ENCODE measurements at regions not wholly inside any gene's neighbourhood (a gene's known extent, or its start where the extent isn't known, plus 50 kb on each side); places are given as distances from the start of the nearest gene placed in this dataset.
"Not testable (repeated sequence)": the region's sequence is repeated elsewhere in the genome, so short reads cannot be mapped to it uniquely, and the experiment has no call there.

GRCh38 chr10:123309731-123310130, 155.5 kb downstream of the BUB3 start:
- DNase-seq (ENCODE audit: extremely low read depth in 1 of 2, low read depth in 1 of 2) = no peak

- DNase-seq (ENCODE audit: extremely low read depth in 1 of 2, low read depth in 1 of 2) = no peak
These were observed 162.6 kb downstream of the BUB3 start for GRCh38 chr10:123316776-123317175.

- peak; percentile 7 to 13 for DNase-seq (ENCODE audit: extremely low read depth in 1 of 2, low read depth in 1 of 2)
These were observed 164.3 kb downstream of the BUB3 start for GRCh38 chr10:123318516-123318915.

DNA sequence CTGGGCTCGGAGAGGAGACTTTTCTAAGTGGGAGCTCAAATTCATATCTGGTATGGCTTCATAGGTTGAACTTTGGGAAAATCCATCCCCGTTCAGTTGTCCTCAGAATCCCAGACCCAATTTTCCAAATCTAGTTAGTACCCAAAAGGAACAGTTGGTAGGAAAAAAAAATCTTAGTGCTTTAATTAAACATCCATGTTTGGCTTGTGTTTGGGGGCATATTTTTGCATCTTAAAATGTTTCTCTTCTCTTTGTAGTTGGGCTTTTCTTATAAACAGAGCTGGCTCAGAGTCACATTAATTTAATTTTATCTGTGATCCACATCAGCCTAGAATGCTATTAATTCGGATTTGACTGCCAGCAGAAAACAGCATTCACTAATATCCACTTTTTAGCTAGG, 165.9 kb downstream of the BUB3 start:
- DNase-seq (ENCODE audit: extremely low read depth in 1 of 2, low read depth in 1 of 2) = no peak

- no peak for DNase-seq (ENCODE audit: extremely low read depth in 1 of 2, low read depth in 1 of 2)
These were observed 169.7 kb downstream of the BUB3 start for GRCh38 chr10:123323884-123324283.

GRCh38 chr10:123325663-123326190, 171.5 kb downstream of the BUB3 start:
- DNase-seq (ENCODE audit: extremely low read depth in 1 of 2, low read depth in 1 of 2) = no peak

DNA sequence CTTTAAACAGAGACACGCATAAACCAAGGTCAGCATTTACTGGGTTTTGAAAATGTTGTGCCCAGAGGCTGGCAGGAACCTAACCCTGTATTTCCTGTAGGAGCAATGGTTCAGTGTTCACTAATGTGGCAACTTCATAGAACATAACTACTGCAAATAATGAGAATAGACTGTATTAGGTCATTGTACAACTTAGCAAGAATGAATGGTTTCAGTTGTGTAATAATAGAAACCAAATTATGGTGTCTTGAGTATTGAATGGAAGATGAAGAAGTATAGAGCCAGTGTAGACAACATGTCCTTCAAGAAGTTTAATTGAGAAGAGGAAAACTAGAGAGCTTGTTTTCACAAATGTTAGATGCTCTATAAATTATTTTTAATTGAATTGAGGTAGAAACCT, 172.5 kb downstream of the BUB3 start:
- no peak for DNase-seq (ENCODE audit: extremely low read depth in 1 of 2, low read depth in 1 of 2)

- no peak for DNase-seq (ENCODE audit: extremely low read depth in 1 of 2, low read depth in 1 of 2)
These were observed 173.2 kb downstream of the BUB3 start for GRCh38 chr10:123327450-123327849.

- DNase-seq (ENCODE audit: extremely low read depth in 1 of 2, low read depth in 1 of 2) = no peak
These were observed 173.7 kb downstream of the BUB3 start for GRCh38 chr10:123327896-123328295.

GRCh38 chr10:123331438-123331837, 177.2 kb downstream of the BUB3 start:
- no peak for DNase-seq (ENCODE audit: extremely low read depth in 1 of 2, low read depth in 1 of 2)

GRCh38 chr10:123346581-123346980, 192.4 kb downstream of the BUB3 start:
- DNase-seq (ENCODE audit: extremely low read depth in 1 of 2, low read depth in 1 of 2) = no peak

- DNase-seq (ENCODE audit: extremely low read depth in 1 of 2, low read depth in 1 of 2) = no peak
These were observed 194.7 kb downstream of the BUB3 start for GRCh38 chr10:123348691-123349572.

- DNase-seq (ENCODE audit: extremely low read depth in 1 of 2, low read depth in 1 of 2) = no peak
These were observed 197.5 kb downstream of the BUB3 start for GRCh38 chr10:123351715-123352114.

GRCh38 chr10:123354521-123354920, 200.3 kb downstream of the BUB3 start:
- no peak for DNase-seq (ENCODE audit: extremely low read depth in 1 of 2, low read depth in 1 of 2)

GRCh38 chr10:123355748-123356481, 201.7 kb downstream of the BUB3 start:
- no peak for DNase-seq (ENCODE audit: extremely low read depth in 1 of 2, low read depth in 1 of 2)

DNA sequence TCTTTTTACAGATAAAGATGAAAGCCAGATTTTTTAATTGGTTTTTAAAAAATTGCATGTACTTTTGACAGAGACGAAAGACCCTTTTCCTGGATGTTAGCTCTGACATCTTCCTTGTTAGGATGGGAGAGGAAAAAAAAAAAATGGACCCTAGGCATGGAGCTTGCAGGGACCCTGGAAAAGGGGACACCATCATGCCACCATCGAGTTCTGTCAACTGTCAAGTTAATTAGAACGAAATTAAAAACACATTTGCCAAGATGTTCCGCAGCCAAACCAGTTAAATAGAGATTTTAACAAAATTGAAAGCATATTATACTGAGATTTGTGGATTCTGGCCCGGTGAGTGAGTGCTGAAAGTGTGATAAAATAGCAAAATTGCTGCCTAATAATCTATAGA, 202.6 kb downstream of the BUB3 start:
- no peak for DNase-seq (ENCODE audit: extremely low read depth in 1 of 2, low read depth in 1 of 2)

- DNase-seq (ENCODE audit: extremely low read depth in 1 of 2, low read depth in 1 of 2) = no peak
These were observed 203.3 kb downstream of the BUB3 start for GRCh38 chr10:123357421-123357930.

DNA sequence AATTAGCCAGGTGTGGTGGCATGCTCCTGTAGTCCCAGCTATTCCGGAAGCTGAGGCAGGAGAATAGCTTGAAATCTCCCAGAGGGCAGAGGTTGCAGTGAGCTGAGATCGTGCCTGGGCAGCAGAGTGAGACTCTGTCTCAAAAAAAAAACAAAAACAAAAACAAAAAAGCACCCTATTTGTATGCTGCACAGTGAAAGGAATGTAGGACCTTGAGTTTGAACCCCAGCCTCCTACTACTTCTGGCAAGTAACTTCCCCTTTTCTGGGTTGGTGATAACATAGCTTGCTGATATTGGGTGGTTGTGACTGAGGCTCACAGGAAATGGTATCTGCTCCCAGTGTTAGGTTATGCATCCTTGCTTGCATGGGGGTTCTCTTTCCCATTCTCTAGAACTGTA, 205.3 kb downstream of the BUB3 start:
- no peak for DNase-seq (ENCODE audit: extremely low read depth in 1 of 2, low read depth in 1 of 2)

GRCh38 chr10:123361832-123362231, 207.6 kb downstream of the BUB3 start:
- DNase-seq (ENCODE audit: extremely low read depth in 1 of 2, low read depth in 1 of 2) = no peak

DNA sequence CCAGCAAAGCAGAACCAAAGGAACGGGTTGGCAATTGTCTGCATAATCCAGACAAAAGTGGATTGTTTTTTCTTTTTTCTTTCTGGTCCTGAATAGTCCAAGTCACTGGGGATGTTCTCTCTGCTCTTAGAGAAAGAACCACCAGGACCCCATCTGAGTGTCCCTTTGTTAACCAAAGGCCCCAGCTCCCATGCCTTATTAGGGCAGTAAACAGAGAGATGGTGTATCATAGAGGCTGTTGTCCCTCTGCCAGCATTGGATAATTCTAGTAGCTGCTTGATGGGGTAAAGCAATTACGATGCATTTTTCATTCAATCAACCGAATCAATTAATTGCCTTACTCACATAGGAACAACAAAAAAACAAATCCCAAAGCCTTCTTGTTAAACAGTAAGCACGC, 213.0 kb downstream of the BUB3 start:
- no peak for DNase-seq (ENCODE audit: extremely low read depth in 1 of 2, low read depth in 1 of 2)

GRCh38 chr10:123371626-123372025, 217.4 kb downstream of the BUB3 start:
- DNase-seq (ENCODE audit: extremely low read depth in 1 of 2, low read depth in 1 of 2) = not testable (repeated sequence)

DNA sequence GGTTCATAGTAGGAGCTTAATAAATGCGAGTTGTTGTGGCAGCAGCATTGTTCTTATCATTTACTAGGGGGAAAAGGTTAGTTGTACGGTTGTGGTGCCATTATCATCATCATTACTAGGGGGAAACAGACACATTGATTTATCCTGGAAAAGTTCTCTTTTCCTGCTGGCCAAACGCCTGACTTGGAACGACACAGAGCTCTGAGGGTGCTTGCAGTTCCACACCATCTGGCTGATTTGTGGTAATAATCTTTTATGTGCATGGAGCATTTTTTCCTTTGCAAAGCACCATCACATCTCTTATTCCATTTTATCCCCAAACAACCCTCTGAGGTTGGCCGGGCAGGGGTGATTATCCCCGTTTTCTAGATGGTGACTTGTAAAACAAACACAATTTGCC, 219.4 kb downstream of the BUB3 start:
- no peak for DNase-seq (ENCODE audit: extremely low read depth in 1 of 2, low read depth in 1 of 2)
